A549 (cell line): ENCODE measurements at regions not wholly inside any gene's neighbourhood (a gene's known extent, or its start where the extent isn't known, plus 50 kb on each side); places are given as distances from the start of the nearest gene placed in this dataset.

Experiments
- ATAC-seq, 2 experiments: fragments of 200-7000 bp in 1 of 2; fragments of >200 bp in 1 of 2; cut with Nextera tagmentation in 1 of 2; cut with Tn5 transposase in 1 of 2; 3 replicates each; pipeline versions ENCODE4 v1.8.0 to v1.9.1; 2018 to 2020; ENCODE audit warnings: mild to moderate bottlenecking in 1 of 2, moderate library complexity in 1 of 2
- CTCF ChIA-PET: fragments of 300-600 bp; sonication (Branson Sonifier 250); formaldehyde crosslinking; extraction: SDS; loops from one replicate; lab custom pipeline; 2021; ENCODE audit warnings: antibody characterized with exemption, inconsistent platforms; lab: Yijun Ruan, JAX
- POLR2A ChIA-PET: fragments of 350-600 bp; formaldehyde crosslinking; extraction: SDS; loops from one replicate; lab custom pipeline; 2021; ENCODE audit warnings: antibody characterized with exemption, inconsistent platforms; lab: Yijun Ruan, JAX
- DNase-seq, 2 experiments: peaks; one replicate each; pipeline versions ENCODE4 v3.0.0 to v3.0.0-alpha.2; 2011 to 2016; ENCODE audit warnings: low read depth in 1 of 2, low spot score in 1 of 2
- FAIRE-seq: peaks from 2 replicates; lab custom pipeline; 2011; peaks lifted over from hg19 to GRCh38; lab: Jason Lieb, UNC
- H3K27ac ChIP-seq, 2 experiments: fragments of >200 bp; sonication (Bioruptor Twin); formaldehyde crosslinking; 3 replicates each; pipeline ENCODE4 v1.5.1; 2016 to 2017
- H3K4me1 ChIP-seq: fragments of >200 bp; sonication (Bioruptor Twin); formaldehyde crosslinking; 3 replicates; pipeline ENCODE4 v1.6.1; 2016
- H3K4me2 ChIP-seq: fragments of >200 bp; sonication (Bioruptor Twin); formaldehyde crosslinking; 3 replicates; pipeline ENCODE4 v1.6.1; 2016
- H3K4me3 ChIP-seq: fragments of >200 bp; sonication (Bioruptor Twin); formaldehyde crosslinking; 3 replicates; pipeline ENCODE4 v1.5.1; 2016
- H3K9me3 ChIP-seq: fragments of >200 bp; sonication (Bioruptor Twin); formaldehyde crosslinking; 3 replicates; pipeline ENCODE4 v1.6.1; 2016
- CHD2 ChIP-seq: fragments of 150-350 bp; IDR thresholded peaks from 2 replicates; pipeline ENCODE4 v1.6.1; 2014; ENCODE audit warnings: low read length; ENCODE audit not compliant: partially characterized antibody
- CHD4 ChIP-seq: fragments of 200-600 bp; sonication (generic); IDR thresholded peaks from 2 replicates; pipeline ENCODE4 v1.6.1; 2016; ENCODE audit warnings: antibody characterized with exemption, mild to moderate bottlenecking, borderline replicate concordance
- CTCF ChIP-seq: fragments of >200 bp; sonication (Bioruptor Twin); formaldehyde crosslinking; IDR thresholded peaks from 3 replicates; pipeline ENCODE4 v1.5.1; 2016
- EP300 ChIP-seq, 2 experiments: fragments of >200 bp; sonication (Bioruptor Twin); formaldehyde crosslinking; IDR thresholded peaks; 2 replicates in 1 of 2; 3 replicates in 1 of 2; pipeline ENCODE4 v1.6.1; 2016 to 2017
- ESRRA ChIP-seq: fragments of 150-350 bp; IDR thresholded peaks from 2 replicates; pipeline ENCODE4 v1.6.1; 2014; ENCODE audit warnings: mild to moderate bottlenecking, low read length, borderline replicate concordance
- FOSB ChIP-seq: fragments of 250-450 bp; sonication (Bioruptor Pico); IDR thresholded peaks from 2 replicates; pipeline ENCODE4 v1.5.0; 2020; ENCODE audit warnings: mild to moderate bottlenecking, moderate library complexity
- FOXS1 ChIP-seq: fragments of 250-450 bp; sonication (Bioruptor Pico); IDR thresholded peaks from 2 replicates; pipeline ENCODE4 v1.5.0; 2020; ENCODE audit warnings: mild to moderate bottlenecking, moderate library complexity
- GATA3 ChIP-seq: IDR thresholded peaks from 2 replicates; pipeline ENCODE4 v1.6.1; 2012; ENCODE audit warnings: borderline replicate concordance
- HOXA7 ChIP-seq: fragments of 250-450 bp; sonication (Bioruptor Pico); IDR thresholded peaks from 2 replicates; pipeline ENCODE4 v1.5.0; 2020; ENCODE audit warnings: mild to moderate bottlenecking, moderate library complexity
- JUN ChIP-seq, 2 experiments: fragments of >200 bp; sonication (Bioruptor Twin); formaldehyde crosslinking; IDR thresholded peaks; 2 replicates in 1 of 2; 3 replicates in 1 of 2; pipeline ENCODE4 v1.6.1; 2016 to 2017
- MAFK ChIP-seq: fragments of 450-650 bp; IDR thresholded peaks from 2 replicates; pipeline ENCODE4 v1.6.1; 2014; ENCODE audit not compliant: partially characterized antibody
- MAX ChIP-seq: IDR thresholded peaks from 2 replicates; pipeline ENCODE4 v1.6.1; 2012
- NPAS2 ChIP-seq: fragments of 250-450 bp; sonication (Bioruptor Pico); IDR thresholded peaks from 2 replicates; pipeline ENCODE4 v1.8.0; 2022; ENCODE audit warnings: mild to moderate bottlenecking, moderate library complexity, borderline replicate concordance
- POLR2A ChIP-seq: IDR thresholded peaks from 2 replicates; pipeline ENCODE4 v1.6.1; 2012; ENCODE audit warnings: mild to moderate bottlenecking, low read length
- POLR2AphosphoS2 ChIP-seq: conservative IDR thresholded peaks from 2 replicates; pipeline ENCODE4 v1.6.1; 2012; ENCODE audit warnings: low read length, improper control_type of control experiment, inconsistent platforms
- TP53 ChIP-seq: fragments of 250-450 bp; sonication (Bioruptor Pico); IDR thresholded peaks from 2 replicates; pipeline ENCODE4 v1.5.0; 2021; ENCODE audit warnings: mild to moderate bottlenecking, moderate library complexity
- ZFP36 ChIP-seq: fragments of 450-650 bp; IDR thresholded peaks from 2 replicates; pipeline ENCODE4 v1.6.1; 2014; ENCODE audit warnings: borderline replicate concordance; ENCODE audit not compliant: partially characterized antibody
- ZNF302 ChIP-seq: fragments of 250-450 bp; sonication (Bioruptor Pico); IDR thresholded peaks from 2 replicates; pipeline ENCODE4 v1.9.0; 2021; ENCODE audit warnings: inconsistent platforms, mild to moderate bottlenecking, moderate library complexity
- WGBS: methylation state at CpG from one replicate; pipeline ENCODE4 v1.1.6; 2017; ENCODE audit errors: missing lambda C conversion rate; 5-methylcytosine and 5-hydroxymethylcytosine counted together
- TF ChIP-seq, protein P1 (sequence below): IDR thresholded peaks from 2 replicates; pipeline ENCODE4 v1.6.1; 2012
- TF ChIP-seq, protein P2 (sequence below): fragments of >200 bp; sonication (Bioruptor Twin); formaldehyde crosslinking; IDR thresholded peaks from 3 replicates; pipeline ENCODE4 v1.6.1; 2016
- TF ChIP-seq, protein P3 (sequence below): IDR thresholded peaks from 2 replicates; pipeline ENCODE4 v1.6.1; 2012; ENCODE audit warnings: low read depth, borderline replicate concordance

- 36% methylated on average over 3 of the region's 3 CpGs for WGBS
- DNase-seq (no peak), ATAC-seq (no peak), FAIRE-seq (no peak)
- Histone ChIP-seq H3K4me3 (no peak overlapping the region), H3K4me2 (no peak overlapping the region), H3K4me1 (no peaks in the 10 kb centered on the region), H3K9me3 (no peaks in the 10 kb centered on the region), H3K27ac (no peak overlapping the region)
- POLR2A ChIA-PET, result no interaction called here
- CTCF ChIA-PET, result interaction anchor here (1.1 kb wide), 1 partner anchor 196 kb away, joined by 3 read pairs; no protein-coding TSS in a partner anchor
- TF ChIP-seq CTCF (no peak), TP53 (CRISPR knock-in tag) (no peak), MAX (no peak), FOXS1 (CRISPR knock-in tag) (no peak), NPAS2 (no peak), POLR2A (no peak), FOSB (CRISPR knock-in tag) (no peak), CHD2 (no peak), ZNF302 (no peak), EP300 (IDR thresholded peaks at IDR 0.05) (no peak), MAFK (no peak), ESRRA (no peak)
- TF ChIP-seq, protein P1, sequence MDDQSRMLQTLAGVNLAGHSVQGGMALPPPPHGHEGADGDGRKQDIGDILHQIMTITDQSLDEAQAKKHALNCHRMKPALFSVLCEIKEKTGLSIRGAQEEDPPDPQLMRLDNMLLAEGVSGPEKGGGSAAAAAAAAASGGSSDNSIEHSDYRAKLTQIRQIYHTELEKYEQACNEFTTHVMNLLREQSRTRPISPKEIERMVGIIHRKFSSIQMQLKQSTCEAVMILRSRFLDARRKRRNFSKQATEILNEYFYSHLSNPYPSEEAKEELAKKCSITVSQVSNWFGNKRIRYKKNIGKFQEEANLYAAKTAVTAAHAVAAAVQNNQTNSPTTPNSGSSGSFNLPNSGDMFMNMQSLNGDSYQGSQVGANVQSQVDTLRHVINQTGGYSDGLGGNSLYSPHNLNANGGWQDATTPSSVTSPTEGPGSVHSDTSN, result no peak
- TF ChIP-seq, protein P2, sequence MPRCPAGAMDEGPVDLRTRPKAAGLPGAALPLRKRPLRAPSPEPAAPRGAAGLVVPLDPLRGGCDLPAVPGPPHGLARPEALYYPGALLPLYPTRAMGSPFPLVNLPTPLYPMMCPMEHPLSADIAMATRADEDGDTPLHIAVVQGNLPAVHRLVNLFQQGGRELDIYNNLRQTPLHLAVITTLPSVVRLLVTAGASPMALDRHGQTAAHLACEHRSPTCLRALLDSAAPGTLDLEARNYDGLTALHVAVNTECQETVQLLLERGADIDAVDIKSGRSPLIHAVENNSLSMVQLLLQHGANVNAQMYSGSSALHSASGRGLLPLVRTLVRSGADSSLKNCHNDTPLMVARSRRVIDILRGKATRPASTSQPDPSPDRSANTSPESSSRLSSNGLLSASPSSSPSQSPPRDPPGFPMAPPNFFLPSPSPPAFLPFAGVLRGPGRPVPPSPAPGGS, result no peak
- TF ChIP-seq, protein P3, sequence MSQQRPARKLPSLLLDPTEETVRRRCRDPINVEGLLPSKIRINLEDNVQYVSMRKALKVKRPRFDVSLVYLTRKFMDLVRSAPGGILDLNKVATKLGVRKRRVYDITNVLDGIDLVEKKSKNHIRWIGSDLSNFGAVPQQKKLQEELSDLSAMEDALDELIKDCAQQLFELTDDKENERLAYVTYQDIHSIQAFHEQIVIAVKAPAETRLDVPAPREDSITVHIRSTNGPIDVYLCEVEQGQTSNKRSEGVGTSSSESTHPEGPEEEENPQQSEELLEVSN, result no peak
Observed at GRCh38 chr18:76594966-76595365, 99.9 kb upstream of the ZNF516 start.

DNA sequence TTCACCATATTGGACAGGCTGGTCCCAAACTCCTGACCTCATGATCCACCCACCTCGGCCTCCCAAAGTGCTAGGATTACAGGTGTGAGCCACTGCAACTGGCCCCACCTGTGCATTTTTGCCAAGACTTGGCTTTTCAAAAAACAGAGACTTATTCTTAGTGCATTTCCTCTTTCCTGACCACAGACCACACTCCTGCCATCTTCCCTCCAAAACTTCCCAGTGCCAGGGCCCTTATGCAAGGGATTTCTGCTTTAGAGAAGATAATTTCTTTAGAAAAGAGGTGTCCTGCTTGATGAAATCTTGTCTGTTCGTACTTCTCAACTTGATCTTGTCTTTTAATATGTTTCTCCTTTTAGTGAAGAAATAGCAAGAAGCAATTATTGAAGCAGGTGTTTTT lies 98.8 kb upstream of the ZNF516 start:
- ChIA-PET CTCF (no interaction called here), POLR2A (no interaction called here)
- no peak overlapping the region for H3K4me2 ChIP-seq
- no peaks in the 10 kb centered on the region for H3K4me1 ChIP-seq
- ATAC-seq (no peak), DNase-seq (no peak), FAIRE-seq (no peak)
- WGBS, result 48% methylated on average over 2 of the region's 2 CpGs
- H3K4me3 ChIP-seq, result no peak overlapping the region
- TF ChIP-seq NPAS2 (no peak), HOXA7 (CRISPR knock-in tag) (no peak), GATA3 (no peak), EP300 (IDR thresholded peaks at IDR 0.05) (no peak)
- H3K9me3 ChIP-seq, result no peaks in the 10 kb centered on the region
- H3K27ac ChIP-seq, result no peak overlapping the region

DNA sequence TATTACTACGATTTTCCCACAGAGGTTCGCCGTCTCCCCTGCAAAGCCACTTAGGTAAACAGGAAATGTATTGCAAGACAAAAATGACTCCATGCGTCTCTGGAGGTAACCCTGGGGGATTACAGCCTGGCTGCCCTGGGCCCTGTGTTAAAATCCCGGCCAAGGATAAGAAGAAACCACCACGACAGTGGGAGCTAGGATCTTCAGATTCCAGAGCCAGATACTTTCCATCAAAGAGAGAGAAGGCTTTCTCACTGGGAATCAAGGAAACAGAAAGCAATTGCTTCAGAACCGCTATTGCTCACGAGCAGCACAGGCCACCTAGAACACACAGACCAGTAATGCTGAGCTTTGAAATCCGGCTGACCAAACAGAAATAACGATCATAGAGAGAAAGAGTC lies 97.9 kb upstream of the ZNF516 start:
- Histone ChIP-seq H3K4me2 (no peak overlapping the region), H3K9me3 (no peaks in the 10 kb centered on the region), H3K4me1 (no peaks in the 10 kb centered on the region), H3K27ac (no peak overlapping the region), H3K4me3 (no peak overlapping the region)
- no peak for FAIRE-seq
- ChIA-PET CTCF (no interaction called here), POLR2A (no interaction called here)
- TF ChIP-seq POLR2AphosphoS2, result no peak
- no peak for TF ChIP-seq ZFP36
- no peak for TF ChIP-seq JUN (IDR thresholded peaks at IDR 0.05)
- no peak for TF ChIP-seq CHD4
- ATAC-seq, result no peak
- 49% methylated on average over 10 of the region's 10 CpGs for WGBS
- DNase-seq, result no peak
